AG09309 (cell line): ENCODE measurements at regions not wholly inside any gene's neighbourhood (a gene's known extent, or its start where the extent isn't known, plus 50 kb on each side); places are given as distances from the start of the nearest gene placed in this dataset.

Source experiments
- DNase-seq: peaks from one replicate; pipeline ENCODE4 v3.0.0-alpha.2; 2010; ENCODE audit warnings: low read depth
- H3K4me3 ChIP-seq: 2 replicates; pipeline ENCODE4 v1.5.1; 2011; ENCODE audit warnings: mild to moderate bottlenecking, low read depth, low read length, moderate library complexity; ENCODE audit not compliant: control insufficient read depth
- TF ChIP-seq, protein P1 (sequence below): IDR thresholded peaks from 2 replicates; pipeline ENCODE4 v1.5.1; 2011; ENCODE audit warnings: mild to moderate bottlenecking, low read depth, low read length, inconsistent platforms; ENCODE audit not compliant: insufficient read depth, control insufficient read depth; ENCODE audit errors: missing control alignments

- no peak for DNase-seq
- TF ChIP-seq, protein P1, sequence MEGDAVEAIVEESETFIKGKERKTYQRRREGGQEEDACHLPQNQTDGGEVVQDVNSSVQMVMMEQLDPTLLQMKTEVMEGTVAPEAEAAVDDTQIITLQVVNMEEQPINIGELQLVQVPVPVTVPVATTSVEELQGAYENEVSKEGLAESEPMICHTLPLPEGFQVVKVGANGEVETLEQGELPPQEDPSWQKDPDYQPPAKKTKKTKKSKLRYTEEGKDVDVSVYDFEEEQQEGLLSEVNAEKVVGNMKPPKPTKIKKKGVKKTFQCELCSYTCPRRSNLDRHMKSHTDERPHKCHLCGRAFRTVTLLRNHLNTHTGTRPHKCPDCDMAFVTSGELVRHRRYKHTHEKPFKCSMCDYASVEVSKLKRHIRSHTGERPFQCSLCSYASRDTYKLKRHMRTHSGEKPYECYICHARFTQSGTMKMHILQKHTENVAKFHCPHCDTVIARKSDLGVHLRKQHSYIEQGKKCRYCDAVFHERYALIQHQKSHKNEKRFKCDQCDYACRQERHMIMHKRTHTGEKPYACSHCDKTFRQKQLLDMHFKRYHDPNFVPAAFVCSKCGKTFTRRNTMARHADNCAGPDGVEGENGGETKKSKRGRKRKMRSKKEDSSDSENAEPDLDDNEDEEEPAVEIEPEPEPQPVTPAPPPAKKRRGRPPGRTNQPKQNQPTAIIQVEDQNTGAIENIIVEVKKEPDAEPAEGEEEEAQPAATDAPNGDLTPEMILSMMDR = no peak
- no peak overlapping the region for H3K4me3 ChIP-seq
Observed at GRCh38 chr10:78572565-78572964, 496.2 kb upstream of the ZMIZ1 start.

GRCh38 chr10:78574547-78574946 is 494.2 kb upstream of the ZMIZ1 start:
- H3K4me3 ChIP-seq = no peak overlapping the region
- no peak for DNase-seq
- TF ChIP-seq, protein P1 = no peak

DNA sequence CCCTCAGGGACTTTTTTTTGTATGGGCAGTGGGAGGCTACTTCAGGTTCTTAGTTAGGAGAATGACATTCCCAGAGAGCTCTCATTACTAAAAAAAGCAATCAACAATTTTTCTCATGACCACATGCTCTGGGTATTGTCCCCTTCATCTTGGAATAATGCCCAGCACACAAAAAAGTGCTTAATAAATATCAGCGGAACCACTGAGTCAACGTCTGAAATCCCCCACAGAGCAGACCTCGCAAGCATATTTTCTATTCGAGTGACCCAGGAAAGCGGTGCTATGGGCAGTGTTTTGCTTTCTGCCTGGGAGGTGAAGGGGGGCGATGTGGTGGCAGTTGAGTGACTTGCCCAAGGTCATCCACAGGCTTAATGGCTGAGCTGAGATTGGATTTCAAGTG is 493.4 kb upstream of the ZMIZ1 start:
- DNase-seq = no peak
- TF ChIP-seq, protein P1 = no peak
- no peak overlapping the region for H3K4me3 ChIP-seq

- TF ChIP-seq, protein P1 = no peak
- no peak for DNase-seq
- H3K4me3 ChIP-seq = no peak overlapping the region
Observed at GRCh38 chr10:78576276-78576675, 492.5 kb upstream of the ZMIZ1 start.

- TF ChIP-seq, protein P1 = no peak
- DNase-seq = no peak
- H3K4me3 ChIP-seq = no peak overlapping the region
Observed at GRCh38 chr10:78577712-78578111, 491.1 kb upstream of the ZMIZ1 start.

- DNase-seq = no peak
- TF ChIP-seq, protein P1 = no peak
- no peak overlapping the region for H3K4me3 ChIP-seq
Observed at GRCh38 chr10:78578929-78579328, 489.8 kb upstream of the ZMIZ1 start.

- H3K4me3 ChIP-seq = no peak overlapping the region
- DNase-seq = no peak
- TF ChIP-seq, protein P1 = no peak
Observed at GRCh38 chr10:78579576-78579975, 489.2 kb upstream of the ZMIZ1 start.
